ENCODE measurements at regions not wholly inside any gene's neighbourhood (a gene's known extent, or its start where the extent isn't known, plus 50 kb on each side); places are given as distances from the start of the nearest gene placed in this dataset.

GRCh38 chr3:167188592-167188991, 191.5 kb downstream of the ZBBX start:
- no peak for ATAC-seq
- H3K27ac Mint-ChIP-seq: no peak overlapping the region
- no peaks in the 10 kb centered on the region for H3K36me3 Mint-ChIP-seq
- no peaks in the 10 kb centered on the region for H3K4me1 Mint-ChIP-seq
- H3K4me3 Mint-ChIP-seq: no peak overlapping the region
- peaks cover 7% of the 10 kb centered on the region for H3K9me3 Mint-ChIP-seq
- H3K27me3 Mint-ChIP-seq: no peaks in the 10 kb centered on the region

- no peak for ATAC-seq
- Mint-ChIP-seq H3K4me1 (no peaks in the 10 kb centered on the region), H3K27me3 (no peaks in the 10 kb centered on the region), H3K9me3 (peaks cover 3% of the 10 kb centered on the region), H3K27ac (no peak overlapping the region), H3K36me3 (no peaks in the 10 kb centered on the region), H3K4me3 (no peak overlapping the region)
These were observed 192.9 kb downstream of the ZBBX start for GRCh38 chr3:167187221-167187620.

GRCh38 chr3:167184511-167184910, 195.6 kb downstream of the ZBBX start:
- no peak for ATAC-seq
- no peaks in the 10 kb centered on the region for H3K36me3 Mint-ChIP-seq

GRCh38 chr3:167172377-167172776, 207.7 kb downstream of the ZBBX start:
- Mint-ChIP-seq H3K27ac (no peak overlapping the region), H3K9me3 (peaks cover 3% of the 10 kb centered on the region), H3K4me1 (no peaks in the 10 kb centered on the region), H3K27me3 (no peaks in the 10 kb centered on the region), H3K4me3 (no peak overlapping the region), H3K36me3 (no peaks in the 10 kb centered on the region)
- no peak for ATAC-seq

More at GRCh38 chr3:167184511-167184910, 195.6 kb downstream of the ZBBX start:
- H3K27ac Mint-ChIP-seq: no peak overlapping the region
- H3K9me3 Mint-ChIP-seq: no peaks in the 10 kb centered on the region
- H3K4me3 Mint-ChIP-seq: no peak overlapping the region
- no peaks in the 10 kb centered on the region for H3K4me1 Mint-ChIP-seq
- no peaks in the 10 kb centered on the region for H3K27me3 Mint-ChIP-seq

GRCh38 chr3:167167491-167167890, 212.6 kb downstream of the ZBBX start:
- no peak for ATAC-seq
- Mint-ChIP-seq H3K4me1 (no peaks in the 10 kb centered on the region), H3K4me3 (no peak overlapping the region), H3K36me3 (no peaks in the 10 kb centered on the region), H3K27ac (no peak overlapping the region), H3K9me3 (no peaks in the 10 kb centered on the region), H3K27me3 (no peaks in the 10 kb centered on the region)

- Mint-ChIP-seq H3K27ac (no peak overlapping the region), H3K9me3 (no peaks in the 10 kb centered on the region), H3K27me3 (no peaks in the 10 kb centered on the region), H3K4me1 (no peaks in the 10 kb centered on the region), H3K36me3 (no peaks in the 10 kb centered on the region), H3K4me3 (no peak overlapping the region)
- ATAC-seq: no peak
These were observed 213.4 kb downstream of the ZBBX start for GRCh38 chr3:167166594-167167253.

- H3K27ac Mint-ChIP-seq: no peak overlapping the region
- no peaks in the 10 kb centered on the region for H3K36me3 Mint-ChIP-seq
- no peak overlapping the region for H3K4me3 Mint-ChIP-seq
- ATAC-seq: no peak
- no peaks in the 10 kb centered on the region for H3K27me3 Mint-ChIP-seq
- H3K4me1 Mint-ChIP-seq: no peaks in the 10 kb centered on the region
- no peaks in the 10 kb centered on the region for H3K9me3 Mint-ChIP-seq
These were observed 214.1 kb downstream of the ZBBX start for GRCh38 chr3:167166012-167166411.

- Mint-ChIP-seq H3K27ac (no peak overlapping the region), H3K4me1 (no peaks in the 10 kb centered on the region), H3K36me3 (no peaks in the 10 kb centered on the region), H3K27me3 (no peaks in the 10 kb centered on the region), H3K4me3 (no peak overlapping the region), H3K9me3 (no peaks in the 10 kb centered on the region)
- no peak for ATAC-seq
These were observed 216.5 kb downstream of the ZBBX start for GRCh38 chr3:167163580-167163979.

GRCh38 chr3:167162083-167162482, 218.0 kb downstream of the ZBBX start:
- Mint-ChIP-seq H3K27me3 (no peaks in the 10 kb centered on the region), H3K27ac (no peak overlapping the region), H3K4me3 (no peak overlapping the region), H3K9me3 (no peaks in the 10 kb centered on the region), H3K4me1 (no peaks in the 10 kb centered on the region), H3K36me3 (no peaks in the 10 kb centered on the region)
- ATAC-seq: no peak

GRCh38 chr3:167160781-167161180, 219.3 kb downstream of the ZBBX start:
- H3K4me3 Mint-ChIP-seq: no peak overlapping the region
- no peaks in the 10 kb centered on the region for H3K4me1 Mint-ChIP-seq
- no peaks in the 10 kb centered on the region for H3K27me3 Mint-ChIP-seq
- no peak for ATAC-seq
- no peak overlapping the region for H3K27ac Mint-ChIP-seq
- no peaks in the 10 kb centered on the region for H3K9me3 Mint-ChIP-seq
- no peaks in the 10 kb centered on the region for H3K36me3 Mint-ChIP-seq

- Mint-ChIP-seq H3K9me3 (no peaks in the 10 kb centered on the region), H3K27me3 (no peaks in the 10 kb centered on the region), H3K36me3 (no peaks in the 10 kb centered on the region), H3K4me1 (no peaks in the 10 kb centered on the region), H3K4me3 (no peak overlapping the region), H3K27ac (no peak overlapping the region)
- no peak for ATAC-seq
These were observed 228.5 kb downstream of the ZBBX start for GRCh38 chr3:167151636-167152035.

- no peak overlapping the region for H3K27ac Mint-ChIP-seq
- no peaks in the 10 kb centered on the region for H3K36me3 Mint-ChIP-seq
- no peaks in the 10 kb centered on the region for H3K27me3 Mint-ChIP-seq
- no peak overlapping the region for H3K4me3 Mint-ChIP-seq
- no peak for ATAC-seq
- H3K9me3 Mint-ChIP-seq: no peaks in the 10 kb centered on the region
- H3K4me1 Mint-ChIP-seq: no peaks in the 10 kb centered on the region
These were observed 232.0 kb downstream of the ZBBX start for GRCh38 chr3:167148136-167148535.

GRCh38 chr3:167146911-167147310, 233.2 kb downstream of the ZBBX start:
- Mint-ChIP-seq H3K4me1 (no peaks in the 10 kb centered on the region), H3K4me3 (no peak overlapping the region), H3K9me3 (no peaks in the 10 kb centered on the region), H3K27me3 (no peaks in the 10 kb centered on the region), H3K36me3 (no peaks in the 10 kb centered on the region), H3K27ac (no peak overlapping the region)
- no peak for ATAC-seq

- no peak for ATAC-seq
- no peak overlapping the region for H3K27ac Mint-ChIP-seq
- no peaks in the 10 kb centered on the region for H3K27me3 Mint-ChIP-seq
- H3K4me1 Mint-ChIP-seq: no peaks in the 10 kb centered on the region
- H3K9me3 Mint-ChIP-seq: peaks cover 7% of the 10 kb centered on the region
- H3K4me3 Mint-ChIP-seq: no peak overlapping the region
- H3K36me3 Mint-ChIP-seq: no peaks in the 10 kb centered on the region
These were observed 254.3 kb downstream of the ZBBX start for GRCh38 chr3:167125612-167126407.

- no peaks in the 10 kb centered on the region for H3K36me3 Mint-ChIP-seq
- H3K9me3 Mint-ChIP-seq: peaks cover 3% of the 10 kb centered on the region
- no peaks in the 10 kb centered on the region for H3K27me3 Mint-ChIP-seq
- no peaks in the 10 kb centered on the region for H3K4me1 Mint-ChIP-seq
- no peak for ATAC-seq
- H3K4me3 Mint-ChIP-seq: no peak overlapping the region
- no peak overlapping the region for H3K27ac Mint-ChIP-seq
These were observed 259.3 kb downstream of the ZBBX start for GRCh38 chr3:167120828-167121227.
